HG03060 (cell line): ENCODE measurements at regions not wholly inside any gene's neighbourhood (a gene's known extent, or its start where the extent isn't known, plus 50 kb on each side); places are given as distances from the start of the nearest gene placed in this dataset.

Experiments
- ATAC-seq: cut with Tn5 transposase; IDR thresholded peaks from one replicate; pipeline ENCODE4 v1.9.1; 2021; ENCODE audit warnings: low read depth, moderate number of reproducible peaks; ENCODE audit not compliant: unreplicated experiment

DNA sequence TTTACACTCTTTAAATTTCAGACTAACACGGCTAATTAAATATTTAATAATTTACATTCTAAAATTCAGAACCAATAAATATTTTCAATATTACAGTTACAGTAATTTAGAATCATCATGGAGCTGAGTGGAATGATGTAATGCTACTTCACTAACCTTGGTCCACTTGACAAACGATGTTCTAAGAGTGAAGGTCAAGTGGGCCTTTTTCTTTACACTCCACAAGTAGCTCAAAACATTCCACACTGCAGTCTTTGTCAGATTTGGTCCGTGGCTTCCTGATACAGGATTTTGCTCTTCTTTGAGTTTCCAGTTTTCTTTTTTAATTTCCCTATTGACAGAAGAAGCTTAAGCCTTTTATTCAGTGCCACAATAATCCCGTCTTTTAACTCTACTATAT is 164.6 kb upstream of the NRIP1 start:
- ATAC-seq: no peak

DNA sequence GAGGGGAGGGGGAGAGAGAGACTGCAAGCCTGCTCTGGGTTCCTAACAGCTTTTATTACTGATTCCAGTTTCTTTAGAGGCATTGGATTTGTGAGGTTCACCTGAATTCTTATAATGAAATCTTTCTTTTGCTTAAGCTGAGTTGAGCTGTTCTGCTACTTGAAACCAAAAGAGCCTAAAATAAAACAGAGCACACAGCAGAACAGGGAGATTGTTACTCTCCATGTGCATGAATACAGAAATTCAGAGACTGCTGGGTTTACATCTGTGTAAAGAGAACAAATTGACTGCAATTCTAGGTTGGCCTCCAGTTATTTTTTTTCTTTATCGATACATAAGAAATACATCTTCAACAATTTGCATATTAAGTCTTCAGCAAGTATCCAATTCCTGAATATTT is 168.8 kb upstream of the NRIP1 start:
- no peak for ATAC-seq

DNA sequence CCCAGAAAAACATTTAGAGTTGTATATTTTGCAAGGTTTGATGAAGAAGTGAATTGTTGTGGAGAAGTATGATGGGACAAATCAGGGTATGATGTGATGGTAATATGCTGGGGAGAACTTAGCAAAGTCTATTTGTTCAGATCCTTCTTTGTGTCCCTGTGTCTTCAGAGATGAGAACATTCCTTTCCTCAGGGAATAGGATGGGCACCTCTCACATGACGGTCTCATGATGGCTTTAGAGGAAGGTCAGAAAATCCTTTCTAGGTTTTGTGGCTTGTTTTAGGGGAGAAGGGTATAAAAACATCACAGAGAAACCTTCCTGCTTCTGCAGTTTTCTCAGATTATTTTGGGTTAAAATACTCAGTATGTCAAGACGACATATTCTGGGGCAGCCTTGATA is 171.3 kb upstream of the NRIP1 start:
- no peak for ATAC-seq

- no peak for ATAC-seq
Measured at GRCh38 chr21:15240848-15241247, 176.0 kb upstream of the NRIP1 start.

- ATAC-seq: no peak
Measured at GRCh38 chr21:15241997-15242736, 177.4 kb upstream of the NRIP1 start.

- no peak for ATAC-seq
Measured at GRCh38 chr21:15242906-15243305, 178.1 kb upstream of the NRIP1 start.

DNA sequence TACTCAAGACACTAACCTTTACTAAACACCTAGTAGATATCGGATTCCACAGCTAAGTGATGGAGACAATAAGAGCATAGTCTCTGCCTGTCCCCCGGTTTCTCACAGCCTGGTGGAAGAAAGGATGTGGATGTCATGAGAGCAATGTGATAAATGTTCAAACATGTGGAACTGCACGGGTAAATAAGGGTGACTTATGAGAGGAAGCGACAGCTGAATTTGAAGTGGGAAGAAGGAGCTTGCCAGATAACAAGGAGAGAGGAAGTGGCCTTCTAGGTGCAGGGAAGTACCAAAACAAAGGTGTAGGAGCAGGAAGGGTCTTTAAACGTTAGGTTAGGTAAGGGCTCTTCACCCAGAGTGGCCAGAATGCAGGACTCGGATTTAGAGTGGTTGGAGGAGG is 178.6 kb upstream of the NRIP1 start:
- no peak for ATAC-seq

DNA sequence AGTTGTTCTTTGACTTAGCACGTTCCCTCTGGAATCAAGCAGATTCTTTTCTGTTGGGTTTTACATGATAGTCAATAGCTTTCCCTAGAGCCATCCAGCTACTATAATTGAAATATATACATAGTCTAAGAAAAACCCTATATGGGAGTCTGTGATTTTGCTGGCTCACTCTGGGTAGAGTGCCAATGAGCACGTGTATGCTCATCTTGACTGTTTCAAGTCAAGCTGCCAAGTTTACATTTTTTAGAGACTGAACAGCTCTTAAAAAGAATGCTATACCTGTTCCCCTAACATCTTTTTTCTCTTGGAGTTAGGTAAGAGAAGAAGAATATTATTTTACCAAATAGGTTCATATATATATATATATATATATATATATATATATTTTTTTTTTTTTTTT is 182.8 kb upstream of the NRIP1 start:
- no peak for ATAC-seq

- no peak for ATAC-seq
Measured at GRCh38 chr21:15249285-15249993, 184.6 kb upstream of the NRIP1 start.

GRCh38 chr21:15250384-15250783 is 185.6 kb upstream of the NRIP1 start:
- ATAC-seq: no peak

- no peak for ATAC-seq
Measured at GRCh38 chr21:15252431-15252830, 187.6 kb upstream of the NRIP1 start.

DNA sequence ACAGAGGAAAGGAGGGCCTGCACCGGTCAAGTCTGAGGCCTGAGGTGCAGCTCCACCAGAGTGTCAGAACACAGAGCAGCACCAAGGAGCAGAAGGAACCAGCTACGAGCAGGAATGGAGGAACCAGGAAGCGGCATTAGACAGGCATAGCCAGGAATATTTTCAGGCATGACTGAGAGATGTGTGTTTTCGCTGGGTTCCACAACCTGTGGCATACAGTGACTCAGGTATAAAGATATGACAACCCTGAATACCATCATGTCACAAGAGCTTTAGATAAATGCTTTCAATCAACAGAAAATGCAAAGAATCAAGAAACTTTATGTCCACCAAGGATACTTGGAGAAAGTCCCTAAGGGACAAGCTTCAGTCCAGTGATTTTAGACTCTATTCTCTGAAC is 189.3 kb upstream of the NRIP1 start:
- ATAC-seq: no peak

DNA sequence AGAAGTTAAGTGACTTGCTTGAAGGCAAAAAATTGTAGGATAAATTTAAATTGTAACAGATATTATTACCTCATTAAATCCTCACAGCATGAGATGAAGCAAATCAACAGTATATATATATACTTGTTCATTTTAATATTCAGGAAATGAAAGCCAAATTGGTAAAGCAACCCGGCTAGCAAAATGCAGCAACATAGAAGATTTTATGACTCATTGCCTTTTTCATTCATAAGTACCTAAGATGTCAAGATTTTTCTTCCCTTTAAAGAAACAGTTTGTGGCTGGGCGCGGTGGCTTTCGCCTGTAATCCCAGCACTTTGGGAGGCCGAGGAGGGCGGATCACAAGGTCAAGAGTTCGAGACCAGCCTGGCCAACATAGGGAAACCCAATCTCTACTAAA is 190.5 kb upstream of the NRIP1 start:
- ATAC-seq: no peak

DNA sequence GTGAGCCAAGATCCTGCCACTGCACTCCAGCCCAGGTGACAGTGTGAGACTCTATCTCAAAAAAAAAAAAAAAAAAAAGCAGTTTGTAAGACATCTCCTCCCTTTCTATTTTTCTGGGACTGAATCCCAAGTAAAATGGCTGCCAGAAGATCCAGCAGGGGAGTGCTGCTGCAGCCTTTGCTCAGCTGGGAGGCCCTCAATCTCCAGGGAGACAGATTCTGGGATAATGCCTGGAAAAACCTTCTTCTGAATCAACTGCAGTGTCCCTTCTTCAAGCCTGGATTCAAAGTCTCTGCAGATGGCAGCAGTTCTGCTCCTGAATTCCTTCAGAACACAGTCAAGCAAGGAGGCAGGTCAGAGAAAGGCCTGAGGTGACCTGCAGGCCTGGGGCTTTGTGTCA is 191.0 kb upstream of the NRIP1 start:
- no peak for ATAC-seq

GRCh38 chr21:15256996-15257395 is 192.2 kb upstream of the NRIP1 start:
- no peak for ATAC-seq

DNA sequence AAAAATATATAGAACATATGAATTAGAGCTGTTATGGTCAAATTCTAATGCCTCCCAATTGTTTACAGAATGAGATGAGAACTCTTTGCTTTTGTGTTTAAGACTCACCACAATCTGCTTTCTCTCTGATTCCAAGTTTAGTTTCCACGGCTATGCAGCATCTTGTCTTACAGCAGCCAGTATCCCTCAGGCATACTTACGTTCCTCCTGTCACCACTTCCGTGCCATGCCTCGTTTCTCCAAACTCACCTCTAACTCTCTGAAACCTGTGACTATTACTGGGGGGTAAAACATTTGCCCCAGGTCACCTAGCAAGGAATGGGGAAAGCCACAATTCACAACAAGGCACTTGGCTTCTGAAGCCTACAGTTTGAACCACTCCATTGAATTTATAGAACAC is 192.8 kb upstream of the NRIP1 start:
- no peak for ATAC-seq

DNA sequence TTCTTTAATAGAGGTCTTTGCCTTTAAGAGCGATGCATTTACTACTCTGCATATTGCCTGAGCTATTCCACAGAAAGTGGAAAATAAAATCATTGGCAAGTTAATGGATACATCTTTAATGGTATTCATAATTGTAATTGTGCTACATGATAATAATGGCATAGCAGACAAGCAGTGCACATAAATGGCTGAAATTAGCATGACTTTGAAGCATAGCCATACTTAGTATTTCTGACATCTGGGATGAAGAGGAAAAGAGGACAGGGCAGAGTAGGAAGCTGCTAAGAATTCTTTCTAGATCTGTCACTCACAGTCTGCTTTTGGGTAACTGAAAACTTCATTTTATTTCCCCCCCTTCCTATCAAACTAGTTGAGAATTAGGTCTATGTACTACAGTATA is 195.0 kb upstream of the NRIP1 start:
- ATAC-seq: no peak

- no peak for ATAC-seq
Measured at GRCh38 chr21:15260604-15261003, 195.8 kb upstream of the NRIP1 start.

DNA sequence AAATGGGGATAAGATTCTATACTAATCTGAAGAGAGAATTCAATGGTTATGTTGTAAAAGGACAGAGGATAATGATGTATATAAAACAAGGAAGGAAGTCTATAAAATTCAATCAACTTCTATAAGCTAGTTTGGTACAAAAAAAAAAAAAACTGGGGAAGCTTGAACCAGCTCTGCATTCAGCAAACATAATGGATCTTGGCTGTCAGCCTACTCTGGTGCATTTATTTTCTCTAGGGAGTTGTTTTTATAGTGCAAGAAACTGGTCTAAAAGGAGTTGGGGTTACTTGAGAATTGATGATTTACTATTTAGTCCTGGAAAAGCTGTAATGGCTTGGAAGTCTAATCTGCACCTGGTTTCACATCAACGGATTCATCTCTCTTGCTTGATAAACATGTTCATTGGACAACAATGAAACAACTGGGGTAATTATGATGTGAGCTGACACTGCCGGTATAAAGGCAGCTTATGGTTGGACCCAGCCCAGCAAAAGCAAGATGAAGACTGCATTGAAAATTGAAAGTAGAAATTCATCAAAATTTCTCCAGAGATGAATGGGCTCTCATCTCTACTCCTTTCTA is 199.4 kb upstream of the NRIP1 start:
- ATAC-seq: no peak

DNA sequence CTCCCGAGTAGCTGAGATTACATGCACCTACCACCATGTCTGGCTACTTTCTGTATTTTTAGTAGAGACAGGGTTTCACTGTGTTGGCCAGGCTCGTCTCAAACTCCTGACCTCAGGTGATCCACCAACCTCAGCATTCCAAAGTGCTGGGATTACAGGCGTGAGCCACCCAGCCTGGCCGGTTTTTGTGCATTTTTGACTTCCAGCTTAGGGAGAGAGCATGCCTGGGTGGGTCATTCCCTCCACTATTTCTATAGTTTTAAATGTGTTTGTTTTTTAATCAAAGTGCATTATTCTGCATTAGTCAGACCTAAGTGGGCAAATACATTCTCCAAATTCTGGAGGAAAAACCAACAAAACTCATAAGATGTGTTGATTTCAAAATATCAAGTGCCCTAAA is 207.4 kb upstream of the NRIP1 start:
- no peak for ATAC-seq

GRCh38 chr21:15272591-15272990 is 207.8 kb upstream of the NRIP1 start:
- no peak for ATAC-seq

DNA sequence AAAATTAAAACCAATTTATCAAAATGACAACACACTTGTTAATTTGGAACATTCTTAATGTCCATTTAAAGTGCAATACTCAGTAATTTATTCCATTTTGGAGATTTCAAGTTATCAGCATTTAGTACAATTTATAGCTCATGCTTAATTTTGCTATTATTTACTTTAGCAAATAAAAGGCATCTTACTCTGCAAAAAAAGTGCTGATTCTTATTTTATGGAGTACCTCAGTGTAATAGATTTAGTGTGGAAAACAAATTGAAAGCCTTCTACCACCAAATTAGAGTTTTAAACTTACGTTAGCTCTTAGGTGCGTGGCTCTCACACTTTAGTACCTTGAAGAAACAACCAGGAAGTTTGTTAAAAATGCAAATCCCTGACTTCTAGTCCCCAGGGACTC is 208.4 kb upstream of the NRIP1 start:
- ATAC-seq: no peak
